ENCODE measurements at regions not wholly inside any gene's neighbourhood (a gene's known extent, or its start where the extent isn't known, plus 50 kb on each side); places are given as distances from the start of the nearest gene placed in this dataset.

GRCh38 chr2:12031866-12032265 is 285.4 kb downstream of the LPIN1 start:
- TF ChIP-seq CTCF (IDR thresholded peaks at IDR 0.05; ENCODE audit: extremely low read depth in 1 of 2, insufficient read depth in 1 of 2, low read depth in 1 of 2, low read length in 2 of 2), result no peak
- no peak for TF ChIP-seq POLR2A (IDR thresholded peaks at IDR 0.05; ENCODE audit: low read depth, low read length)
- TF ChIP-seq POLR2AphosphoS5 (IDR thresholded peaks at IDR 0.05; ENCODE audit: insufficient read depth, low read depth, low read length), result no peak
- no peak for TF ChIP-seq MYC (IDR thresholded peaks at IDR 0.05; ENCODE audit: low read depth, low read length)
- TF ChIP-seq EZH2 (IDR thresholded peaks at IDR 0.05; ENCODE audit: borderline replicate concordance, low read depth, low read length, severe bottlenecking), result no peak
- no peak for TF ChIP-seq MAX (IDR thresholded peaks at IDR 0.05; ENCODE audit: insufficient read depth, insufficient read length)
- no peak for TF ChIP-seq JUN (IDR thresholded peaks at IDR 0.05; ENCODE audit: borderline replicate concordance, insufficient read depth, insufficient read length, low read depth)
- TF ChIP-seq FOS (IDR thresholded peaks at IDR 0.05; ENCODE audit: borderline replicate concordance, insufficient read depth, low read length), result no peak
- TF ChIP-seq GATA2 (IDR thresholded peaks at IDR 0.05; ENCODE audit: insufficient read depth, insufficient read length, low read depth, low read length), result no peak

Data from endothelial cell of umbilical vein (primary cell).